H1 (cell line): ENCODE measurements at regions not wholly inside any gene's neighbourhood (a gene's known extent, or its start where the extent isn't known, plus 50 kb on each side); places are given as distances from the start of the nearest gene placed in this dataset.

Experiments used
- CTCF ChIA-PET: fragments of 300-600 bp; sonication (Branson Sonifier 250); formaldehyde crosslinking; loops from one replicate; lab custom pipeline; 2021; ENCODE audit not compliant: partially characterized antibody; lab: Charles Lee
- POLR2A ChIA-PET: fragments of 300-600 bp; sonication (Branson Sonifier 250); formaldehyde crosslinking; loops from one replicate; lab custom pipeline; 2021; ENCODE audit warnings: inconsistent platforms; ENCODE audit not compliant: partially characterized antibody; lab: Charles Lee
- DNase-seq, 2 experiments: peaks; one replicate each; pipeline versions ENCODE4 v3.0.0 to v3.0.0-alpha.2; 2010 to 2022; ENCODE audit warnings: low spot score in 2 of 2, low read depth in 1 of 2, mixed read lengths in 1 of 2
- FAIRE-seq: peaks from 2 replicates; lab custom pipeline; 2011; peaks lifted over from hg19 to GRCh38; lab: Jason Lieb, UNC
- H2AFZ ChIP-seq: 2 replicates; pipeline ENCODE4 v1.8.1; 2012; ENCODE audit warnings: low read length, inconsistent platforms
- H2AK5ac ChIP-seq: 2 replicates; pipeline ENCODE4 v1.6.1; 2013; ENCODE audit warnings: low read depth, low read length
- H2BK120ac ChIP-seq: replicated peaks from 2 replicates; pipeline ENCODE3; 2013; ENCODE audit warnings: low read depth, low read length, inconsistent platforms
- H2BK12ac ChIP-seq: 2 replicates; pipeline ENCODE4 v1.6.1; 2013; ENCODE audit warnings: low read depth, low read length
- H2BK15ac ChIP-seq: 2 replicates; pipeline ENCODE4 v1.6.1; 2013; ENCODE audit warnings: low read length
- H2BK20ac ChIP-seq: 2 replicates; pipeline ENCODE4 v1.6.1; 2013; ENCODE audit warnings: low read length
- H2BK5ac ChIP-seq: 2 replicates; pipeline ENCODE4 v1.6.1; 2013; ENCODE audit warnings: low read depth, low read length
- H3K14ac ChIP-seq: 2 replicates; pipeline ENCODE4 v1.6.1; 2013; ENCODE audit warnings: inconsistent platforms; ENCODE audit not compliant: insufficient read length
- H3K18ac ChIP-seq: 2 replicates; pipeline ENCODE4 v1.6.1; 2013; ENCODE audit warnings: low read length; ENCODE audit errors: extremely low read depth
- H3K23ac ChIP-seq: 2 replicates; pipeline ENCODE4 v1.6.1; 2013; ENCODE audit warnings: inconsistent platforms; ENCODE audit not compliant: insufficient read length
- H3K23me2 ChIP-seq: 2 replicates; pipeline ENCODE4 v1.6.1; 2013; ENCODE audit warnings: low read depth, low read length
- H3K27ac ChIP-seq: 2 replicates; pipeline ENCODE4 v1.6.1; 2011; ENCODE audit warnings: low read depth, low read length, inconsistent platforms
- H3K27me3 ChIP-seq, 4 experiments: replicated peaks in 1 of 4; 1 replicate in 1 of 4; 2 replicates in 3 of 4; pipeline versions ENCODE4 v1.6.1 to v1.8.1; 2011 to 2013; ENCODE audit warnings: low read length in 3 of 4, mild to moderate bottlenecking in 3 of 4, inconsistent platforms in 2 of 4, mixed read lengths in 2 of 4, moderate library complexity in 1 of 4; ENCODE audit not compliant: control insufficient read depth in 3 of 4, insufficient read depth in 3 of 4; ENCODE audit errors: extremely low read depth in 1 of 4
- H3K36me3 ChIP-seq, 4 experiments: 2 replicates each; pipeline versions ENCODE4 v1.6.1 to v1.8.1; 2011 to 2013; ENCODE audit warnings: mild to moderate bottlenecking in 4 of 4, low read length in 3 of 4, moderate library complexity in 2 of 4, control low read depth in 1 of 4, inconsistent platforms in 1 of 4; ENCODE audit not compliant: insufficient read depth in 4 of 4, control insufficient read depth in 2 of 4
- H3K4ac ChIP-seq: replicated peaks from 2 replicates; pipeline ENCODE3; 2013; ENCODE audit warnings: low read length, low read depth, mixed read lengths, inconsistent platforms; ENCODE audit not compliant: insufficient read length
- H3K4me1 ChIP-seq, 4 experiments: replicated peaks in 1 of 4; 1 replicate in 1 of 4; 2 replicates in 3 of 4; pipeline versions ENCODE4 v1.6.1 to v1.8.1; 2011 to 2013; ENCODE audit warnings: low read length in 3 of 4, inconsistent platforms in 2 of 4, mixed read lengths in 1 of 4; ENCODE audit not compliant: insufficient read depth in 4 of 4, control insufficient read depth in 3 of 4
- H3K4me2 ChIP-seq, 2 experiments: 2 replicates each; pipeline versions ENCODE4 v1.6.1 to v1.8.1; 2011 to 2013; ENCODE audit warnings: low read depth in 2 of 2, low read length in 2 of 2, control low read depth in 1 of 2, inconsistent platforms in 1 of 2, mild to moderate bottlenecking in 1 of 2; ENCODE audit not compliant: insufficient read depth in 1 of 2
- H3K4me3 ChIP-seq, 4 experiments: fragments of 200-600, 300-600 bp in 1 of 4; sonication (generic), shearing (Covaris generic), sonication (Bioruptor Twin) in 1 of 4; 2 replicates each; pipeline versions ENCODE4 v1.5.1 to v1.8.1; 2011 to 2016; ENCODE audit warnings: low read length in 4 of 4, low read depth in 3 of 4, control low read depth in 2 of 4, inconsistent platforms in 2 of 4, mild to moderate bottlenecking in 2 of 4, mixed read lengths in 1 of 4, moderate library complexity in 1 of 4; ENCODE audit not compliant: insufficient read depth in 2 of 4; ENCODE audit errors: extremely low read depth in 1 of 4
- H3K56ac ChIP-seq: replicated peaks from 2 replicates; pipeline ENCODE3; 2013; ENCODE audit warnings: low read depth, mild to moderate bottlenecking, mixed read lengths, low read length, inconsistent platforms; ENCODE audit not compliant: insufficient read length
- H3K79me1 ChIP-seq: 2 replicates; pipeline ENCODE4 v1.6.1; 2013; ENCODE audit warnings: low read depth, low read length, control low read depth
- H3K79me2 ChIP-seq, 2 experiments: 2 replicates each; pipeline versions ENCODE4 v1.6.1 to v1.8.1; 2012 to 2013; ENCODE audit warnings: low read length in 2 of 2, mild to moderate bottlenecking in 2 of 2, inconsistent platforms in 1 of 2; ENCODE audit not compliant: insufficient read depth in 2 of 2, control insufficient read depth in 1 of 2
- H3K9ac ChIP-seq, 4 experiments: replicated peaks in 1 of 4; 1 replicate in 1 of 4; 2 replicates in 3 of 4; pipeline versions ENCODE4 v1.6.1 to v1.8.1; 2011 to 2013; ENCODE audit warnings: low read depth in 3 of 4, low read length in 3 of 4, control low read depth in 2 of 4, mild to moderate bottlenecking in 2 of 4, moderate library complexity in 2 of 4, inconsistent platforms in 1 of 4; ENCODE audit errors: extremely low read depth in 1 of 4
- H3K9me3 ChIP-seq, 2 experiments: 2 replicates each; pipeline versions ENCODE4 v1.6.1 to v1.8.1; 2012 to 2013; ENCODE audit warnings: mild to moderate bottlenecking in 2 of 2, moderate library complexity in 2 of 2, control low read depth in 1 of 2, inconsistent platforms in 1 of 2, low read depth in 1 of 2, low read length in 1 of 2, mixed read lengths in 1 of 2; ENCODE audit not compliant: insufficient read depth in 2 of 2
- H4K20me1 ChIP-seq, 2 experiments: replicated peaks in 1 of 2; 2 replicates each; pipeline versions ENCODE3 to v1.8.1; 2011 to 2013; ENCODE audit warnings: inconsistent platforms in 2 of 2, low read length in 2 of 2, mild to moderate bottlenecking in 1 of 2; ENCODE audit not compliant: insufficient read depth in 2 of 2, control insufficient read depth in 1 of 2
- H4K5ac ChIP-seq: 2 replicates; pipeline ENCODE4 v1.6.1; 2013; ENCODE audit warnings: low read length, low read depth, mixed read lengths, inconsistent platforms; ENCODE audit not compliant: insufficient read length
- H4K8ac ChIP-seq: 2 replicates; pipeline ENCODE4 v1.8.0; 2013; ENCODE audit warnings: mild to moderate bottlenecking, moderate library complexity, low read length, inconsistent platforms; ENCODE audit not compliant: insufficient read depth; ENCODE audit errors: extremely low read depth
- H4K91ac ChIP-seq: replicated peaks from 2 replicates; pipeline ENCODE3; 2013; ENCODE audit warnings: low read length, mixed read lengths, inconsistent platforms; ENCODE audit not compliant: insufficient read length
- KDM4A ChIP-seq: IDR thresholded peaks from one replicate; pipeline ENCODE4 v1.7.1; 2012; ENCODE audit warnings: low read depth, mild to moderate bottlenecking, moderate library complexity, low read length, inconsistent platforms; ENCODE audit not compliant: severe bottlenecking
- NANOG ChIP-seq: IDR thresholded peaks from 2 replicates; pipeline ENCODE4 v1.6.1; 2011; ENCODE audit warnings: low read length, low read depth, mild to moderate bottlenecking, inconsistent platforms; ENCODE audit not compliant: insufficient read depth, poor library complexity, severe bottlenecking
- SIX5 ChIP-seq: IDR thresholded peaks from 2 replicates; pipeline ENCODE4 v1.6.1; 2011; ENCODE audit warnings: mild to moderate bottlenecking, low read depth, low read length
- WGBS, 2 experiments: shearing (Covaris generic) in 1 of 2; methylation state at CpG; one replicate each; pipeline versions ENCODE4 v1.1.6 to v1.1.7; 2013 to 2015; ENCODE audit warnings: low lambda C conversion rate in 2 of 2, mixed read lengths in 2 of 2, inconsistent platforms in 1 of 2, low coverage in 1 of 2, missing lambda C conversion rate in 1 of 2; ENCODE audit not compliant: insufficient replicate concordance in 2 of 2, insufficient coverage in 1 of 2, insufficient read length in 1 of 2; ENCODE audit errors: extremely low coverage in 1 of 2, missing lambda C conversion rate in 1 of 2; 5-methylcytosine and 5-hydroxymethylcytosine counted together

DNA sequence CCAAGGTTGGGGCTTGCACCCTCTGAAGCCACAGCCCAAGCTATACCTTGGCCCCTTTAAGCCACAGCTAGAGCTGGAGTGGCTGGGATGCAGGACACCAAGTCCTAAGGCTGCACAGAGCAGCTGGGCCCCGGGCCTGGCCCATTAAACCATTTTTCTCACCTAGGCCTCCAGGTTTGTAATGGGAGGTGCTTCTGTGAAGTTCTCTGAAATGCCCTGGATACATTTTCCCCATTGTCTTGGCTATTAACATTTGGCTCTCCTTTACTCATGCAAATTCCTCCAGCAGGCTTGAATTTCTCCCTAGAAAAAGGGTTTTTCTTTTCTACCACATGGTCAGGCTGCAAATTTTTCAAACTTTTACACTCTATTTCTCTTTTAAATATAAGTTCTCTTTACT is 93.8 kb upstream of the FGF14 start:
- FAIRE-seq, result no peak
- TF ChIP-seq NANOG (no peak), SIX5 (no peak), KDM4A (no peak)
- Histone ChIP-seq H3K4me1 (peaks cover 2 to 8% (median 4%) of the 10 kb centered on the region in 4 experiments; a peak in 5 of 7 replicates), H3K4me3 (peak overlapping the region in 1 of 4 experiments; percentile 28; a peak in 1 of 8 replicates), H3K4ac (no peak overlapping the region), H2BK20ac (no peak overlapping the region; the same call in 1 of the 2 replicates), H2BK15ac (no peak overlapping the region), H3K56ac (no peak overlapping the region), H3K23me2 (no peaks in the 10 kb centered on the region), H4K8ac (no peak overlapping the region), H3K27ac (no peak overlapping the region), H3K18ac (peak overlapping the region; percentile 19; the same call in 1 of the 2 replicates), H3K27me3 (no peaks in the 10 kb centered on the region), H3K9ac (no peak overlapping the region), H2BK120ac (no peak overlapping the region), H4K91ac (peak overlapping the region; percentile 74), H3K23ac (no peak overlapping the region), H4K5ac (no peak overlapping the region), H2BK12ac (0 out of 2 replicates have a peak overlapping the region, but pooled peaks have one; percentile 9), H3K9me3 (no peaks in the 10 kb centered on the region), H3K4me2 (peak overlapping the region; percentile 13 to 32; a peak in 2 of 4 replicates), H3K14ac (no peak overlapping the region), H3K79me1 (no peaks in the 10 kb centered on the region), H2BK5ac (0 out of 2 replicates have a peak overlapping the region, but pooled peaks have one; percentile 75), H3K79me2 (no peaks in the 10 kb centered on the region), H4K20me1 (no peaks in the 10 kb centered on the region), H2AK5ac (no peak overlapping the region), H2AFZ (no peak overlapping the region), H3K36me3 (no peaks in the 10 kb centered on the region)
- ChIA-PET CTCF (interaction anchor here (1.5 kb wide), 1 partner anchor 60 kb away, joined by 5 read pairs; no protein-coding TSS in a partner anchor), POLR2A (no interaction called here)
- no peak for DNase-seq
- 57% methylated on average over 1 of the region's 1 CpG; no CpG with 5 or more reads in 1 of the 2 experiments for WGBS, 2 experiments
